ENCODE measurements at regions not wholly inside any gene's neighbourhood (a gene's known extent, or its start where the extent isn't known, plus 50 kb on each side); places are given as distances from the start of the nearest gene placed in this dataset.

- no peak for TF ChIP-seq BHLHE40 (IDR thresholded peaks at IDR 0.05; ENCODE audit: borderline replicate concordance in 1 of 2, low read depth in 2 of 2, low read length in 1 of 2)
- TF ChIP-seq USF2 (IDR thresholded peaks at IDR 0.05; ENCODE audit: borderline replicate concordance, low read depth, low read length) = no peak
- TF ChIP-seq CTCF (IDR thresholded peaks at IDR 0.05 in 2 of 3, conservative IDR thresholded peaks at IDR 0.05 in 1 of 3; ENCODE audit: control insufficient read depth in 2 of 3, extremely low read depth in 1 of 3, insufficient read depth in 1 of 3, low read depth in 3 of 3, low read length in 3 of 3) = no peak
- no peak for TF ChIP-seq ATF3 (IDR thresholded peaks at IDR 0.05; ENCODE audit: borderline replicate concordance, extremely low read depth, low read depth, low read length)
- no peak for TF ChIP-seq NBN (IDR thresholded peaks at IDR 0.05)
- TF ChIP-seq SIN3A (IDR thresholded peaks at IDR 0.05; ENCODE audit: low read depth, low read length) = no peak
- no peak for TF ChIP-seq JUND (IDR thresholded peaks at IDR 0.05; ENCODE audit: low read depth, low read length)
- no peak for TF ChIP-seq GABPA (IDR thresholded peaks at IDR 0.05; ENCODE audit: low read depth)
- TF ChIP-seq MEF2A (IDR thresholded peaks at IDR 0.05; ENCODE audit: insufficient read depth, low read depth, low read length) = no peak
- TF ChIP-seq EP300 (IDR thresholded peaks at IDR 0.05; ENCODE audit: borderline replicate concordance in 1 of 2, control insufficient read depth in 1 of 2, low read depth in 2 of 2, low read length in 2 of 2) = no peak
- TF ChIP-seq MLLT1 (IDR thresholded peaks at IDR 0.05) = no peak
These were observed 57.0 kb upstream of the NID2 start for GRCh38 chr14:52125885-52126284.
